ENCODE measurements at regions not wholly inside any gene's neighbourhood (a gene's known extent, or its start where the extent isn't known, plus 50 kb on each side); places are given as distances from the start of the nearest gene placed in this dataset.

DNA sequence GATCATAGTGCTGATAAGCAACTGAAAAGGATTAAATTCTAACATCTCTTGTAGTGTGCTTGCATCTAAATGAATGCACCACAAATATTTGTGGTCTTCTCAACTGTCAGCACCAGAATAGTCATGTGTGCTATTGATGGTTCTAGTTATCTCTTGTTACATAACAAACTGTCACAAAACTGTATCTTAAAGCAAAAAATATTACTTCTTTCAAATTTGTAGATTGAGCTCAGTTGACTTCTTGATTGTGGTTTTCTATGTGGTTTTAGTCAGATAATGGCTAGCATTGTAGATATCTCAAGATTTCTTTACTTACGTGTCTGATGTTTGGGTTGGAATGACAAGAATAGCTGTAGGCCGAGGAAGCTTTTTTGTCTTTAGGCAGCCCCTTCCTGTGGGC is 431.3 kb downstream of the SLITRK6 start:
- no peaks in the 10 kb centered on the region for H3K27me3 ChIP-seq
- intact Hi-C loops (cut with DNase I): no loop called here
- no peaks in the 10 kb centered on the region for H3K9me3 ChIP-seq
- no peaks in the 10 kb centered on the region for H3K4me1 ChIP-seq
- TF ChIP-seq POLR2A (IDR thresholded peaks at IDR 0.05) (no peak), CTCF (IDR thresholded peaks at IDR 0.05) (no peak)
- no peak overlapping the region for H3K27ac ChIP-seq
- WGBS, 2 donors: 70 to 83% methylated on average over 2 of the region's 2 CpGs
- H3K4me3 ChIP-seq: no peak overlapping the region
- no peak for DNase-seq
- no peaks in the 10 kb centered on the region for H3K36me3 ChIP-seq

DNA sequence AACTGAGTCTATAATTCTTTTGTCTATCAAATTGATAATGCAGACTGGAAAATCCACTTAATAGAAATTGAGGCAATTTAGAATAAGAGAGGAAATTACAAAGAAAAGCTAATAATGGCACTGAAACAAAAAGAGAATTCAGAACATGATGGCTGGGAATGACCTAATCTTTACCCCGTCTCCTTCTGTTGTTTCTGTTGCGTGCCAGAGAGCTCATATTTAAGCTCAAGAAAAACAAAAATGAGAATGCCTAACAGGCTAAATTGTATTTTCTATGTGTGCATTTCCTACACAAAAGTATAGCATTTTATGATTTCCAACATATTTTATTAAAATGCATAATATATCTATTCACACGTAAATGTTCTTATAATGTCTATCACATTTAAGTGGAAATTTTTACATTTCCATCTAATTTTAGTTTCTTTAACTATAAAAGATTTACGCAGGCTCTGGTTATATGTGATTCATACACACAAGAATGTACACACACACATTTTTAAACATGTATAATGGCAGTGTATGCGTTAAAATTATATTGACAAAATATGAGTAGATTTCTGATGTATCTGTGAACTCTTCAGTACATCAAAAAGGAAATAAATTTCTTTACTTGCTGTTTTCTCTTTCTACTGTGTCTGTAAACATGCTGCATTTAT is 432.3 kb downstream of the SLITRK6 start:
- H3K27ac ChIP-seq: no peak overlapping the region
- H3K9me3 ChIP-seq: no peaks in the 10 kb centered on the region
- intact Hi-C loops (cut with DNase I): no loop called here
- 70 to 71% methylated on average over 5 of the region's 5 CpGs for WGBS, 2 donors
- no peaks in the 10 kb centered on the region for H3K36me3 ChIP-seq
- DNase-seq: no peak
- H3K4me3 ChIP-seq: no peak overlapping the region
- no peaks in the 10 kb centered on the region for H3K4me1 ChIP-seq
- TF ChIP-seq CTCF (IDR thresholded peaks at IDR 0.05) (no peak), POLR2A (IDR thresholded peaks at IDR 0.05) (no peak)
- H3K27me3 ChIP-seq: no peaks in the 10 kb centered on the region

- no peaks in the 10 kb centered on the region for H3K27me3 ChIP-seq
- no peaks in the 10 kb centered on the region for H3K36me3 ChIP-seq
- DNase-seq: no peak
- H3K9me3 ChIP-seq: no peaks in the 10 kb centered on the region
- H3K27ac ChIP-seq: no peak overlapping the region
- TF ChIP-seq CTCF (IDR thresholded peaks at IDR 0.05) (no peak), POLR2A (IDR thresholded peaks at IDR 0.05) (no peak)
- intact Hi-C loops (cut with DNase I): no loop called here
- H3K4me3 ChIP-seq: no peak overlapping the region
- 92 to 93% methylated on average over 14 to 15 of the region's 15 CpGs for WGBS, 2 donors
- H3K4me1 ChIP-seq: no peaks in the 10 kb centered on the region
These were observed 435.7 kb downstream of the SLITRK6 start for GRCh38 chr13:85363504-85363903.

DNA sequence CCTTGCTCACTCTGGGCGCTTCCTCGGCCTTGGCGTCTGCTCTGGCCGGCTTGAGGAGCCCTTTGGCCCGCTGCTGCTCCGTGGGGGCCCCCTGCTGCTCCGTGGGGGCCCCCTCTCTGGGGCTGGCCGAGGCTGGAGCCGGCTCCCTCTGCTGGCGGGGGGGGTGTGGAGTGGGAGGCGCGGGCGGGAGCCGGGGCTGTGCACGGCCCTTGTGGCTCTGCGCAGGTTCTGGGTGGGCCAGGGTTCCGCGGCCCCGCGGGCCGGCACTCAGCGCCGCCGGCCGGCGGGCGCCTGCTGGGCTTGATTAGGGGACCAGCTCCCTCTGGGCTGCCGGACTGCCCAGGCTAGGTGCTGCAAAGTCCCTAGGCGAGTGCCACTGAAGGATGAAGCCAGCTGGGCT is 436.2 kb downstream of the SLITRK6 start:
- H3K27ac ChIP-seq: no peak overlapping the region
- H3K4me3 ChIP-seq: no peak overlapping the region
- no peak for DNase-seq
- WGBS, 2 donors: 100% methylated on average over 2 of the region's 29 CpGs; no CpG with 5 or more reads in 1 of the 2 donors
- H3K9me3 ChIP-seq: no peaks in the 10 kb centered on the region
- H3K36me3 ChIP-seq: no peaks in the 10 kb centered on the region
- no peaks in the 10 kb centered on the region for H3K27me3 ChIP-seq
- H3K4me1 ChIP-seq: no peaks in the 10 kb centered on the region
- intact Hi-C loops (cut with DNase I): no loop called here
- TF ChIP-seq POLR2A (IDR thresholded peaks at IDR 0.05) (no peak), CTCF (IDR thresholded peaks at IDR 0.05) (no peak)

DNA sequence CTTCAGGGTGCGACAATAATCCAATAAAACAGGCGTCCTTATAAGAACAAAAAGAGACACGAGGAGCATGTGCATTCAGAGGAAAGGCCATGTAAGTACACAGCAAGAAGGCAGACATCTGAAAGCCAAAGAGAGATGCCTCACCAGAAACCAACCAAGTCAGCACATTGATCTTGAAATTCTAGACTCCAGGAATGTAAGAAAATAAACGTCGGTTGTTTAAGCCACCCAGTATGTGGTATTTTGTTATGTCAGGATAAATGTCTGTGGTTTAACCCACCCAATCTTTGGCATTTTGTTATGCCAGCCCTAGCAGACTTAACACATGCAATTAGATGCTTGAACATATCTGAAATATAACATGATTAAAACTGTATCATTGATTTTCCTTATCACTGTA is 452.0 kb downstream of the SLITRK6 start:
- Histone ChIP-seq H3K27ac (no peak overlapping the region), H3K9me3 (no peaks in the 10 kb centered on the region), H3K36me3 (no peaks in the 10 kb centered on the region), H3K27me3 (no peaks in the 10 kb centered on the region), H3K4me1 (no peaks in the 10 kb centered on the region), H3K4me3 (no peak overlapping the region)
- no peak for TF ChIP-seq POLR2A (IDR thresholded peaks at IDR 0.05)
- TF ChIP-seq CTCF (IDR thresholded peaks at IDR 0.05): no peak
- intact Hi-C loops (cut with DNase I): no loop called here
- WGBS, 2 donors: 69 to 70% methylated on average over 5 of the region's 5 CpGs
- DNase-seq: no peak

Measured in esophagus squamous epithelium (tissue), 5 donors.